WTC11 (cell line): ENCODE measurements at regions not wholly inside any gene's neighbourhood (a gene's known extent, or its start where the extent isn't known, plus 50 kb on each side); places are given as distances from the start of the nearest gene placed in this dataset.

ENCODE experiments used
- ATAC-seq: fragments of 200-7000 bp; cut with Tn5 transposase; 2 replicates; pipeline ENCODE4 v1.10.0; 2021; ENCODE audit warnings: mild to moderate bottlenecking, moderate library complexity
- CTCF ChIA-PET: fragments of 300-600 bp; sonication (Branson Sonifier 250); formaldehyde crosslinking; loops from one replicate; lab custom pipeline; 2021; ENCODE audit warnings: antibody characterized with exemption; lab: Charles Lee
- POLR2A ChIA-PET: fragments of 350-600 bp; sonication (Branson Sonifier 250); formaldehyde crosslinking; loops from one replicate; lab custom pipeline; 2021; ENCODE audit warnings: antibody characterized with exemption; lab: Charles Lee
- DNase-seq: peaks from one replicate; pipeline ENCODE4 v3.0.0; 2021; ENCODE audit warnings: low spot score
- H3K27ac Mint-ChIP-seq: 2 replicates; pipeline ENCODE4 v1.8.0; 2021; ENCODE audit warnings: mixed read lengths
- H3K27me3 Mint-ChIP-seq: 2 replicates; pipeline ENCODE4 v1.8.0; 2021; ENCODE audit warnings: low read depth, mild to moderate bottlenecking, moderate library complexity, mixed read lengths
- H3K36me3 Mint-ChIP-seq: 2 replicates; pipeline ENCODE4 v1.8.0; 2021; ENCODE audit warnings: mixed read lengths
- H3K4me1 Mint-ChIP-seq: 2 replicates; pipeline ENCODE4 v1.8.0; 2022; ENCODE audit warnings: mixed read lengths
- H3K4me3 Mint-ChIP-seq: 2 replicates; pipeline ENCODE4 v1.8.0; 2021; ENCODE audit warnings: mild to moderate bottlenecking, moderate library complexity, mixed read lengths
- H3K9me3 Mint-ChIP-seq: 2 replicates; pipeline ENCODE4 v1.8.0; 2021; ENCODE audit warnings: mixed read lengths
- EMX1 ChIP-seq: fragments of 250-450 bp; sonication (Bioruptor Pico); IDR thresholded peaks from 2 replicates; pipeline ENCODE4 v1.8.0; 2021; ENCODE audit warnings: mild to moderate bottlenecking
- NFYB ChIP-seq: sonication (generic); formaldehyde crosslinking; conservative IDR thresholded peaks from 2 replicates; pipeline ENCODE4 v1.8.0; 2022; ENCODE audit warnings: low read depth, missing genetic modification reagents
- NR3C1 ChIP-seq: sonication (generic); formaldehyde crosslinking; conservative IDR thresholded peaks from 2 replicates; pipeline ENCODE4 v1.8.1; 2023; ENCODE audit warnings: low read depth, mild to moderate bottlenecking, missing genetic modification reagents
- PRRX2 ChIP-seq: fragments of 250-450 bp; sonication (Bioruptor Pico); IDR thresholded peaks from 2 replicates; pipeline ENCODE4 v1.8.0; 2021; ENCODE audit warnings: mild to moderate bottlenecking
- SMAD3 ChIP-seq: sonication (generic); formaldehyde crosslinking; IDR thresholded peaks from 2 replicates; pipeline ENCODE4 v1.8.0; 2022; ENCODE audit warnings: missing genetic modification reagents, mild to moderate bottlenecking, borderline replicate concordance
- ZNF121 ChIP-seq: sonication (generic); formaldehyde crosslinking; IDR thresholded peaks from 2 replicates; pipeline ENCODE4 v1.8.0; 2023; ENCODE audit warnings: missing genetic modification reagents
- ZNF219 ChIP-seq: sonication (generic); formaldehyde crosslinking; IDR thresholded peaks from 2 replicates; pipeline ENCODE4 v1.8.0; 2023; ENCODE audit warnings: missing genetic modification reagents, mild to moderate bottlenecking, borderline replicate concordance
- ZNF232 ChIP-seq: sonication (generic); formaldehyde crosslinking; IDR thresholded peaks from 2 replicates; pipeline ENCODE4 v1.8.0; 2022; ENCODE audit warnings: mild to moderate bottlenecking, missing genetic modification reagents
- ZNF416 ChIP-seq: fragments of 250-450 bp; sonication (Bioruptor Pico); IDR thresholded peaks from 2 replicates; pipeline ENCODE4 v1.9.0; 2021; ENCODE audit warnings: mild to moderate bottlenecking, inconsistent platforms
- ZNF423 ChIP-seq: fragments of 250-450 bp; sonication (Bioruptor Pico); IDR thresholded peaks from 2 replicates; pipeline ENCODE4 v2.1.2; 2022; ENCODE audit warnings: mild to moderate bottlenecking, moderate library complexity
- ZNF671 ChIP-seq: fragments of 250-450 bp; sonication (Bioruptor Pico); IDR thresholded peaks from 2 replicates; pipeline ENCODE4 v1.8.0; 2021; ENCODE audit warnings: mild to moderate bottlenecking
- TF ChIP-seq, protein P1 (sequence below): sonication (generic); formaldehyde crosslinking; IDR thresholded peaks from 2 replicates; pipeline ENCODE4 v1.8.1; 2023; ENCODE audit warnings: mild to moderate bottlenecking, missing genetic modification reagents, moderate library complexity
- TF ChIP-seq, protein P2 (sequence below): sonication (generic); formaldehyde crosslinking; conservative IDR thresholded peaks from 2 replicates; pipeline ENCODE4 v1.8.1; 2022; ENCODE audit warnings: mild to moderate bottlenecking, missing genetic modification reagents
- TF ChIP-seq, protein P3 (sequence below): fragments of 250-450 bp; sonication (Bioruptor Pico); IDR thresholded peaks from 2 replicates; pipeline ENCODE4 v1.9.0; 2021; ENCODE audit warnings: mild to moderate bottlenecking, borderline replicate concordance
- TF ChIP-seq, protein P4 (sequence below): fragments of 250-450 bp; sonication (Bioruptor Pico); IDR thresholded peaks from 2 replicates; pipeline ENCODE4 v1.8.0; 2021; ENCODE audit warnings: mild to moderate bottlenecking
- TF ChIP-seq, protein P5 (sequence below): sonication (generic); formaldehyde crosslinking; conservative IDR thresholded peaks from 2 replicates; pipeline ENCODE4 v1.8.1; 2023; ENCODE audit warnings: mild to moderate bottlenecking, low read depth, missing genetic modification reagents, moderate library complexity
- TF ChIP-seq, protein P6 (sequence below): sonication (generic); formaldehyde crosslinking; IDR thresholded peaks from 2 replicates; pipeline ENCODE4 v1.8.0; 2023; ENCODE audit warnings: missing genetic modification reagents
- TF ChIP-seq, protein P7 (sequence below): sonication (generic); formaldehyde crosslinking; IDR thresholded peaks from 2 replicates; pipeline ENCODE4 v1.8.0; 2022; ENCODE audit warnings: mild to moderate bottlenecking, missing genetic modification reagents

DNA sequence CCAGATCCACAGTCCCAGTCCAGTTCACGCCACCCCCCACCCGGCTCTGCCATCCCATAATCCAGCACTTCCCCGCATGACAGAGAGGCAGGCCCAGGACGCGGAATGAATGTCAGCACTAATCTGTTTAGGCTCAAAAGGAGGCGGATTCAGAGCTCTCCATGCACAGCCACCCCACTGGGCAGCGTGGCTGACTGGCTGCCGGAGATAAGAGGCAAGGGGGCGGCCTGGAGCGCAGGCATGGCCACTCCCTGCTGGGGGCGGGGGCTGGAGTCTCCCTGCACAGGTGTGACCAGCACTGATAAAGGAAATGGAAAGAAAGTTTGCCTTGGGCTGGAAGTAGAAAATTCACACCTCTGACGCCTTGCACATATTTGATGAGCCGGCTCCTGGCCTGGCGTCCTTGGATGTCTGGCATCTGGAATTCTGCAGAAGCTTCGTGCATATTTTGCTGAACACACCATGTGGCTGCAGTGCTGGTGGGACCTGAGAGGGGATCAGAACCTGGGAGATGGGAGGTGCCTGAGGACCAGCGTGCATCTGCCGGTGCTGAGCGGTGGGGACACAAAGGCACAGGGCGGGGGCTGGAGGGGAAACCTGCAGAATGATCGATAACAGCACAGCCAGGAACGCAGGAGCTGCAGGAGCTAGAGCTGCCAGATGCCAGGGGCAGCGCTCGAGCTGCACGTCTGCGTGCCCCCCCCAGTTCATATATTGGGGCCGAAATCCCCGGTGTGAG is 344.4 kb downstream of the CTTN start (continued):
- TF ChIP-seq, protein P1, sequence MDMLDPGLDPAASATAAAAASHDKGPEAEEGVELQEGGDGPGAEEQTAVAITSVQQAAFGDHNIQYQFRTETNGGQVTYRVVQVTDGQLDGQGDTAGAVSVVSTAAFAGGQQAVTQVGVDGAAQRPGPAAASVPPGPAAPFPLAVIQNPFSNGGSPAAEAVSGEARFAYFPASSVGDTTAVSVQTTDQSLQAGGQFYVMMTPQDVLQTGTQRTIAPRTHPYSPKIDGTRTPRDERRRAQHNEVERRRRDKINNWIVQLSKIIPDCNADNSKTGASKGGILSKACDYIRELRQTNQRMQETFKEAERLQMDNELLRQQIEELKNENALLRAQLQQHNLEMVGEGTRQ (CRISPR knock-in tag): no peak
- TF ChIP-seq NFYB (CRISPR knock-in tag): no peak

DNA sequence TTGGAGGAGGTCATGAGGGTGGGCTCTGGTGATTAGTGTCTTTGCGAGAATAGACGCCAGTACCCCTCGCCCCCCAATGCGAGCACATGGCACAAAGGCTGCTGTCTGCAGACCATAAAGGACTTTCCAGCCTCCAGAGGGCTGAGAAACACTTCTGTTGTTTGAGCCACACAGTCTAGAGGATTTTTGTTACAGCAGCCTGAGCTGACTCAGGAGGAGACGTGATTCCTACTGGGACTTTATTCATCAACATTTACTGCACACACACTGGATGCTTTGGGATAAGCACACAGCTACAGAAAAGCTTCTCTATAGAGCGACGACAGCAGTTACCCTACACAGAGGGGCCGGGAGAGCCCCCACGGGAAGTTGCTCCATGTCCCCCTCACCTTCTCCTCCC is 345.0 kb downstream of the CTTN start:
- H3K4me1 Mint-ChIP-seq: peaks cover 54% of the 10 kb centered on the region
- H3K27me3 Mint-ChIP-seq: no peaks in the 10 kb centered on the region
- CTCF ChIA-PET: interaction anchor here (0.9 to 2.4 kb wide), 13 partner anchors 10 to 677 kb away, joined by 3 to 14 read pairs (median 4); no protein-coding TSS in a partner anchor
- DNase-seq: no peak
- no peaks in the 10 kb centered on the region for H3K36me3 Mint-ChIP-seq
- POLR2A ChIA-PET: no interaction called here
- H3K27ac Mint-ChIP-seq: no peak overlapping the region
- no peak for ATAC-seq
- no peak overlapping the region for H3K4me3 Mint-ChIP-seq
- TF ChIP-seq NR3C1 (CRISPR knock-in tag) (no peak), ZNF671 (no peak), ZNF219 (CRISPR knock-in tag) (no peak), PRRX2 (CRISPR knock-in tag) (no peak), SMAD3 (CRISPR knock-in tag) (no peak), ZNF121 (no peak), EMX1 (CRISPR knock-in tag) (no peak), ZNF423 (CRISPR knock-in tag) (no peak), ZNF416 (CRISPR knock-in tag) (no peak)
- TF ChIP-seq, protein P2, sequence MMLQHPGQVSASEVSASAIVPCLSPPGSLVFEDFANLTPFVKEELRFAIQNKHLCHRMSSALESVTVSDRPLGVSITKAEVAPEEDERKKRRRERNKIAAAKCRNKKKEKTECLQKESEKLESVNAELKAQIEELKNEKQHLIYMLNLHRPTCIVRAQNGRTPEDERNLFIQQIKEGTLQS (CRISPR knock-in tag): no peak
- TF ChIP-seq, protein P3, sequence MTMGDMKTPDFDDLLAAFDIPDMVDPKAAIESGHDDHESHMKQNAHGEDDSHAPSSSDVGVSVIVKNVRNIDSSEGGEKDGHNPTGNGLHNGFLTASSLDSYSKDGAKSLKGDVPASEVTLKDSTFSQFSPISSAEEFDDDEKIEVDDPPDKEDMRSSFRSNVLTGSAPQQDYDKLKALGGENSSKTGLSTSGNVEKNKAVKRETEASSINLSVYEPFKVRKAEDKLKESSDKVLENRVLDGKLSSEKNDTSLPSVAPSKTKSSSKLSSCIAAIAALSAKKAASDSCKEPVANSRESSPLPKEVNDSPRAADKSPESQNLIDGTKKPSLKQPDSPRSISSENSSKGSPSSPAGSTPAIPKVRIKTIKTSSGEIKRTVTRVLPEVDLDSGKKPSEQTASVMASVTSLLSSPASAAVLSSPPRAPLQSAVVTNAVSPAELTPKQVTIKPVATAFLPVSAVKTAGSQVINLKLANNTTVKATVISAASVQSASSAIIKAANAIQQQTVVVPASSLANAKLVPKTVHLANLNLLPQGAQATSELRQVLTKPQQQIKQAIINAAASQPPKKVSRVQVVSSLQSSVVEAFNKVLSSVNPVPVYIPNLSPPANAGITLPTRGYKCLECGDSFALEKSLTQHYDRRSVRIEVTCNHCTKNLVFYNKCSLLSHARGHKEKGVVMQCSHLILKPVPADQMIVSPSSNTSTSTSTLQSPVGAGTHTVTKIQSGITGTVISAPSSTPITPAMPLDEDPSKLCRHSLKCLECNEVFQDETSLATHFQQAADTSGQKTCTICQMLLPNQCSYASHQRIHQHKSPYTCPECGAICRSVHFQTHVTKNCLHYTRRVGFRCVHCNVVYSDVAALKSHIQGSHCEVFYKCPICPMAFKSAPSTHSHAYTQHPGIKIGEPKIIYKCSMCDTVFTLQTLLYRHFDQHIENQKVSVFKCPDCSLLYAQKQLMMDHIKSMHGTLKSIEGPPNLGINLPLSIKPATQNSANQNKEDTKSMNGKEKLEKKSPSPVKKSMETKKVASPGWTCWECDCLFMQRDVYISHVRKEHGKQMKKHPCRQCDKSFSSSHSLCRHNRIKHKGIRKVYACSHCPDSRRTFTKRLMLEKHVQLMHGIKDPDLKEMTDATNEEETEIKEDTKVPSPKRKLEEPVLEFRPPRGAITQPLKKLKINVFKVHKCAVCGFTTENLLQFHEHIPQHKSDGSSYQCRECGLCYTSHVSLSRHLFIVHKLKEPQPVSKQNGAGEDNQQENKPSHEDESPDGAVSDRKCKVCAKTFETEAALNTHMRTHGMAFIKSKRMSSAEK: no peak
- H3K9me3 Mint-ChIP-seq: no peaks in the 10 kb centered on the region; the same call in 1 of the 2 replicates

DNA sequence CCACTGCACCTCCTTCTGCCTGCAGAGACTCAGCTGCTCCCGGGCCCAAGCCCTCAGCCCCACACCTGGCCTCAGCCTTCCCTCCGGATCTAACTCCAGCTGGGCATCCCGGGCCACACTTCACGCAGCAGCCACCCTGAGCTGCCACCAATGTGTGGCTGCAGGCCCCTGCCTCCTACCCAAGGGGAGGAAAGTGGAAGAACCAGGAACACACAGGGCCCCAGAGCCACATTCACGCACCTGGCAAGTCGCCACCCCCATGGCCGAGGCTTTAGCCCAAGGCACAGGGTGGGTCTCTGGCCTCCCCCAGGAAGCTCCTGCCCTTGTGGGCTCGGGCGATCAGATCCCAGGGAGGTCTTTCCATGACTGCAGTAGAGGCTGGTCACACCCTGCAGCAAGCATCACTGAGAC is 345.6 kb downstream of the CTTN start:
- TF ChIP-seq, protein P4, sequence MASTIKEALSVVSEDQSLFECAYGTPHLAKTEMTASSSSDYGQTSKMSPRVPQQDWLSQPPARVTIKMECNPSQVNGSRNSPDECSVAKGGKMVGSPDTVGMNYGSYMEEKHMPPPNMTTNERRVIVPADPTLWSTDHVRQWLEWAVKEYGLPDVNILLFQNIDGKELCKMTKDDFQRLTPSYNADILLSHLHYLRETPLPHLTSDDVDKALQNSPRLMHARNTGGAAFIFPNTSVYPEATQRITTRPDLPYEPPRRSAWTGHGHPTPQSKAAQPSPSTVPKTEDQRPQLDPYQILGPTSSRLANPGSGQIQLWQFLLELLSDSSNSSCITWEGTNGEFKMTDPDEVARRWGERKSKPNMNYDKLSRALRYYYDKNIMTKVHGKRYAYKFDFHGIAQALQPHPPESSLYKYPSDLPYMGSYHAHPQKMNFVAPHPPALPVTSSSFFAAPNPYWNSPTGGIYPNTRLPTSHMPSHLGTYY (CRISPR knock-in tag): no peak
- no peak for TF ChIP-seq ZNF121
- TF ChIP-seq, protein P5, sequence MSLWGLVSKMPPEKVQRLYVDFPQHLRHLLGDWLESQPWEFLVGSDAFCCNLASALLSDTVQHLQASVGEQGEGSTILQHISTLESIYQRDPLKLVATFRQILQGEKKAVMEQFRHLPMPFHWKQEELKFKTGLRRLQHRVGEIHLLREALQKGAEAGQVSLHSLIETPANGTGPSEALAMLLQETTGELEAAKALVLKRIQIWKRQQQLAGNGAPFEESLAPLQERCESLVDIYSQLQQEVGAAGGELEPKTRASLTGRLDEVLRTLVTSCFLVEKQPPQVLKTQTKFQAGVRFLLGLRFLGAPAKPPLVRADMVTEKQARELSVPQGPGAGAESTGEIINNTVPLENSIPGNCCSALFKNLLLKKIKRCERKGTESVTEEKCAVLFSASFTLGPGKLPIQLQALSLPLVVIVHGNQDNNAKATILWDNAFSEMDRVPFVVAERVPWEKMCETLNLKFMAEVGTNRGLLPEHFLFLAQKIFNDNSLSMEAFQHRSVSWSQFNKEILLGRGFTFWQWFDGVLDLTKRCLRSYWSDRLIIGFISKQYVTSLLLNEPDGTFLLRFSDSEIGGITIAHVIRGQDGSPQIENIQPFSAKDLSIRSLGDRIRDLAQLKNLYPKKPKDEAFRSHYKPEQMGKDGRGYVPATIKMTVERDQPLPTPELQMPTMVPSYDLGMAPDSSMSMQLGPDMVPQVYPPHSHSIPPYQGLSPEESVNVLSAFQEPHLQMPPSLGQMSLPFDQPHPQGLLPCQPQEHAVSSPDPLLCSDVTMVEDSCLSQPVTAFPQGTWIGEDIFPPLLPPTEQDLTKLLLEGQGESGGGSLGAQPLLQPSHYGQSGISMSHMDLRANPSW (CRISPR knock-in tag): no peak
- TF ChIP-seq, protein P6, sequence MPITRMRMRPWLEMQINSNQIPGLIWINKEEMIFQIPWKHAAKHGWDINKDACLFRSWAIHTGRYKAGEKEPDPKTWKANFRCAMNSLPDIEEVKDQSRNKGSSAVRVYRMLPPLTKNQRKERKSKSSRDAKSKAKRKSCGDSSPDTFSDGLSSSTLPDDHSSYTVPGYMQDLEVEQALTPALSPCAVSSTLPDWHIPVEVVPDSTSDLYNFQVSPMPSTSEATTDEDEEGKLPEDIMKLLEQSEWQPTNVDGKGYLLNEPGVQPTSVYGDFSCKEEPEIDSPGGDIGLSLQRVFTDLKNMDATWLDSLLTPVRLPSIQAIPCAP (CRISPR knock-in tag): no peak
- TF ChIP-seq, protein P1 (CRISPR knock-in tag): no peak
- TF ChIP-seq, protein P7, sequence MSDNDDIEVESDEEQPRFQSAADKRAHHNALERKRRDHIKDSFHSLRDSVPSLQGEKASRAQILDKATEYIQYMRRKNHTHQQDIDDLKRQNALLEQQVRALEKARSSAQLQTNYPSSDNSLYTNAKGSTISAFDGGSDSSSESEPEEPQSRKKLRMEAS: no peak
- TF ChIP-seq ZNF232 (CRISPR knock-in tag): no peak
- no peak for TF ChIP-seq NR3C1 (CRISPR knock-in tag)
- no peak for TF ChIP-seq SMAD3 (CRISPR knock-in tag)
- CTCF ChIA-PET: interaction anchor here (0.8 to 2.4 kb wide), 5 partner anchors 12 to 676 kb away, joined by 3 to 14 read pairs (median 3); no protein-coding TSS in a partner anchor
- POLR2A ChIA-PET: no interaction called here
- no peak for DNase-seq
- Mint-ChIP-seq H3K4me1 (peaks cover 59% of the 10 kb centered on the region), H3K27me3 (no peaks in the 10 kb centered on the region), H3K4me3 (no peak overlapping the region), H3K27ac (peak overlapping the region; percentile 54), H3K9me3 (no peaks in the 10 kb centered on the region; the same call in 1 of the 2 replicates), H3K36me3 (peaks cover 1% of the 10 kb centered on the region)
- ATAC-seq: no peak
